MCF 10A (cell line): ENCODE measurements at regions not wholly inside any gene's neighbourhood (a gene's known extent, or its start where the extent isn't known, plus 50 kb on each side); places are given as distances from the start of the nearest gene placed in this dataset.

ENCODE experiments used
- BruUV-seq: library from RNA; stranded (reverse); fragments of 400-500 nt; replicated peaks from 2 replicates; lab custom pipeline; 2021; lab: Mats Ljungman, UMichigan
- CTCF ChIA-PET: fragments of 300-600 bp; sonication (Branson Sonifier 250); formaldehyde crosslinking; extraction: SDS; loops from one replicate; lab custom pipeline; 2021; ENCODE audit warnings: antibody characterized with exemption, inconsistent platforms; lab: Yijun Ruan, JAX
- POLR2A ChIA-PET: fragments of 300-600, 350-650 bp; sonication (Branson Sonifier 250); formaldehyde crosslinking; extraction: SDS; loops from one replicate; lab custom pipeline; 2020; ENCODE audit warnings: antibody characterized with exemption, inconsistent platforms; lab: Yijun Ruan, JAX
- DNase-seq: peaks from one replicate; pipeline ENCODE4 v3.0.0-alpha.2; 2018; ENCODE audit not compliant: unreplicated experiment
- H3K27ac Mint-ChIP-seq: one replicate; pipeline ENCODE4 v1.8.0; 2022; ENCODE audit warnings: mild to moderate bottlenecking, low read depth, mixed read lengths; ENCODE audit not compliant: unreplicated experiment
- H3K27me3 Mint-ChIP-seq: one replicate; pipeline ENCODE4 v1.8.0; 2022; ENCODE audit warnings: mixed read lengths; ENCODE audit not compliant: insufficient read depth, unreplicated experiment
- H3K36me3 Mint-ChIP-seq: one replicate; pipeline ENCODE4 v1.8.0; 2022; ENCODE audit warnings: mild to moderate bottlenecking, moderate library complexity, mixed read lengths; ENCODE audit not compliant: insufficient read depth, unreplicated experiment
- H3K4me1 Mint-ChIP-seq: one replicate; pipeline ENCODE4 v1.8.0; 2022; ENCODE audit warnings: mixed read lengths; ENCODE audit not compliant: insufficient read depth, unreplicated experiment
- H3K4me3 Mint-ChIP-seq: one replicate; pipeline ENCODE4 v1.8.0; 2022; ENCODE audit warnings: mild to moderate bottlenecking, moderate library complexity, mixed read lengths; ENCODE audit not compliant: unreplicated experiment
- H3K9me3 Mint-ChIP-seq: one replicate; pipeline ENCODE4 v1.8.0; 2022; ENCODE audit warnings: mixed read lengths; ENCODE audit not compliant: unreplicated experiment
- intact Hi-C: fragments of 100-400 bp; cut with micrococcal nuclease; formaldehyde crosslinking; loops from 2 replicates; pipeline ENCODE4 v1.14.1; 2022
- TF ChIP-seq, protein P1 (sequence below): fragments of 200-600 bp; IDR thresholded peaks from one replicate; pipeline ENCODE4 v1.8.0; 2022; ENCODE audit warnings: antibody characterized with exemption, mild to moderate bottlenecking; ENCODE audit not compliant: unreplicated experiment

DNA sequence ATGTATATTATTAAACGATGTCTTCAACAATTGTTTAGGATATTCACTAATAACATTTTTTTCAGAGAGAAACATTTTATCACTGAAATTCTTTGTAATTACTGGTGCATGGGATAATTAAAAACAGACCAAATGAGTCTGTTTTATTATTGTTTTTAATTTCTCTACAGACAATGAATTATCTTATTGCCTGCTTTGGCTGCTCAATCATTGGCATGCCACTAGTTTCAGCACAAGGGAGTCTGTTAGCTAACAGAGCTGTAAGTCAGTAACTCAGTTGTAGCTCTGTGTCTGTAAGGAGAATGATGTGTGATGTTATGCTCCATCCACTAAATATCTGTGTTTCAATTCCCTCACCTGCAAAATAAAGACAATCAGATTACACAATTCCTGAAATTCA is 443.9 kb downstream of the PRR16 start:
- ChIA-PET POLR2A (interaction anchor here (1.1 kb wide), 1 partner anchor 10 kb away, joined by 3 read pairs; no protein-coding TSS in a partner anchor), CTCF (interaction anchor here (0.6 to 1.0 kb wide), 2 partner anchors 91 to 453 kb away, joined by 3 to 4 read pairs; no protein-coding TSS in a partner anchor)
- H3K9me3 Mint-ChIP-seq, result no peaks in the 10 kb centered on the region
- intact Hi-C loops, result no loop called here
- TF ChIP-seq, protein P1, sequence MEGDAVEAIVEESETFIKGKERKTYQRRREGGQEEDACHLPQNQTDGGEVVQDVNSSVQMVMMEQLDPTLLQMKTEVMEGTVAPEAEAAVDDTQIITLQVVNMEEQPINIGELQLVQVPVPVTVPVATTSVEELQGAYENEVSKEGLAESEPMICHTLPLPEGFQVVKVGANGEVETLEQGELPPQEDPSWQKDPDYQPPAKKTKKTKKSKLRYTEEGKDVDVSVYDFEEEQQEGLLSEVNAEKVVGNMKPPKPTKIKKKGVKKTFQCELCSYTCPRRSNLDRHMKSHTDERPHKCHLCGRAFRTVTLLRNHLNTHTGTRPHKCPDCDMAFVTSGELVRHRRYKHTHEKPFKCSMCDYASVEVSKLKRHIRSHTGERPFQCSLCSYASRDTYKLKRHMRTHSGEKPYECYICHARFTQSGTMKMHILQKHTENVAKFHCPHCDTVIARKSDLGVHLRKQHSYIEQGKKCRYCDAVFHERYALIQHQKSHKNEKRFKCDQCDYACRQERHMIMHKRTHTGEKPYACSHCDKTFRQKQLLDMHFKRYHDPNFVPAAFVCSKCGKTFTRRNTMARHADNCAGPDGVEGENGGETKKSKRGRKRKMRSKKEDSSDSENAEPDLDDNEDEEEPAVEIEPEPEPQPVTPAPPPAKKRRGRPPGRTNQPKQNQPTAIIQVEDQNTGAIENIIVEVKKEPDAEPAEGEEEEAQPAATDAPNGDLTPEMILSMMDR, result no peak
- no peaks in the 10 kb centered on the region for H3K27me3 Mint-ChIP-seq
- H3K27ac Mint-ChIP-seq, result no peak overlapping the region
- no peak overlapping the region for H3K4me3 Mint-ChIP-seq
- H3K4me1 Mint-ChIP-seq, result no peaks in the 10 kb centered on the region
- no peaks in the 10 kb centered on the region for H3K36me3 Mint-ChIP-seq
- no TSS peak for BruUV-seq
- no peak for DNase-seq

DNA sequence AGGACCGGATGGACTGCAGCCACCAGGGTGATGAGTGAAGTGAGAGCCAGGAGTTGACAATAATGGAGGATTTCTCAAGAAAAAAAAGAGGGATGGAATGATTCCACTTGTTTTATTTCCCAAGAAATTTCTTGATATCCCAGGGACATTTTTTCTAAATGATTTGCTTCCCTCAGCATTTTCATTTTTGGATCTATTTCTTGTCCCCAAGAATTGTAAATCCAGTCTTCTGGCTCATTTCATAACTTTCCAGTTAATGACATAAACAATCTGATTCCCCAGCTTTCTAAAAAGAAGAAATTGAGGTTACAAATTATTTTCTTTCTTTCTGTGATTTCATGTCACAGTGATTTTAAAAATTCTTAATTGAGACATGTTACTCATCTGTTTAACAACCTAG is 446.5 kb downstream of the PRR16 start:
- H3K9me3 Mint-ChIP-seq, result no peaks in the 10 kb centered on the region

DNA sequence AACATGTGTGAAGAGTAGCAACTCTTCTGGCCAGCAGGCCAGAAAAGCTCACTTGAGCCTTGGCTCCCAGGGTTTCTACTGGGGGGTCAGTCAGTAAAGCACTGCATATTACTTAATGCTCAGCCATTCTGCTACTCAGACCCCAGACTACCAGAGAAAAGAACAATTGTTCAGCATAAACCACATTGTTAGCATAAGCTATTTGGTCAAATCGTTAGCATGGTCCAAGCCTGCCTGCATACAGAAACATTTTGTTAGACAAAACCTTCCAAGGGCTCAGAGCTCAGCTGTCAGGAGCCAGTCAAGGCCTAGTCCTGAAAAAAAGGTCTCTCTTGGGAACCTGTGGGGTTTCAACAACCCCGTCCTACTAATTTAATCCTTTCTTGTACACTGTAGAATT is 449.3 kb downstream of the PRR16 start:
- BruUV-seq, result no TSS peak
- Mint-ChIP-seq H3K27me3 (no peaks in the 10 kb centered on the region), H3K4me3 (no peak overlapping the region), H3K9me3 (no peaks in the 10 kb centered on the region), H3K36me3 (no peaks in the 10 kb centered on the region), H3K27ac (no peak overlapping the region), H3K4me1 (no peaks in the 10 kb centered on the region)
- CTCF ChIA-PET, result interaction anchor here (0.9 kb wide), 1 partner anchor 10 kb away, joined by 3 read pairs; no protein-coding TSS in a partner anchor
- POLR2A ChIA-PET, result no interaction called here
- TF ChIP-seq, protein P1, result no peak
- no peak for DNase-seq
- intact Hi-C loops, result no loop called here

More for the DNA sequence above, 446.5 kb downstream of the PRR16 start:
- ChIA-PET POLR2A (no interaction called here), CTCF (no interaction called here)
- DNase-seq, result no peak
- no peak overlapping the region for H3K4me3 Mint-ChIP-seq
- no peaks in the 10 kb centered on the region for H3K27me3 Mint-ChIP-seq
- TF ChIP-seq, protein P1, result no peak
- H3K27ac Mint-ChIP-seq, result no peak overlapping the region
- BruUV-seq, result no TSS peak
- no peaks in the 10 kb centered on the region for H3K36me3 Mint-ChIP-seq
- no peaks in the 10 kb centered on the region for H3K4me1 Mint-ChIP-seq
- intact Hi-C loops, result no loop called here

DNA sequence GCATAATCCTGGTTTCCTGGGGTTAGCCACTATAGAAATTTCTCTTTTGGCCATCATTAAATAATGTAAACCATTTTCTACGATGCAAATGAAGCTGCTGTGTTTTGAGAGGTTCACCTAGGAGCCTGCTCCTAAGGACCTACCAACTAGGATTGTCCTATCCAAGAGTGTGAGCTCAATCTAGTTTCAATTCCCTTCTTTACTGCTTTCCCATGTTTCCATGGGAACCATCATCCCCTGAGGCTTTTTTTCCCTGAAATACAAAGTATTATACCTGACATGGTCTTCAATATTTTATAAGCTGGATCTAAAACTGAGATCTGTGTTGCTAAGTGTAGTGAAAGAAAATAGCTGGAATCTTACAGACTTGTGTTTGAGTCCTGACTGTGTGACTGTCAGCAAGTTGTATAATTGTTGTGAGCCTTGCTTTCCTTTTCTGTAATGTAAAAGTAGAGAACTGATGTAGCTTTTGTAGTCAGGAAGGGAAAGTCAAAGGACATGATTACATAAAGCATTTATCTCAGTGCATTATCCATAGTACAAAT is 453.2 kb downstream of the PRR16 start:
- no TSS peak for BruUV-seq
- no peak overlapping the region for H3K4me3 Mint-ChIP-seq
- no peaks in the 10 kb centered on the region for H3K9me3 Mint-ChIP-seq
- intact Hi-C loops, result no loop called here
- H3K27ac Mint-ChIP-seq, result no peak overlapping the region
- peaks cover 5% of the 10 kb centered on the region for H3K4me1 Mint-ChIP-seq
- ChIA-PET CTCF (interaction anchor here (0.9 kb wide), 1 partner anchor 15 kb away, joined by 3 read pairs; no protein-coding TSS in a partner anchor), POLR2A (interaction anchor here (0.9 kb wide), 1 partner anchor 16 kb away, joined by 3 read pairs; no protein-coding TSS in a partner anchor)
- H3K36me3 Mint-ChIP-seq, result no peaks in the 10 kb centered on the region
- TF ChIP-seq, protein P1, result no peak
- H3K27me3 Mint-ChIP-seq, result no peaks in the 10 kb centered on the region
- no peak for DNase-seq
